Activated CD8-positive, alpha-beta memory T cell treated with anti-CD3 and anti-CD28 coated beads for 36 hours (primary cell): ENCODE measurements at regions not wholly inside any gene's neighbourhood (a gene's known extent, or its start where the extent isn't known, plus 50 kb on each side); places are given as distances from the start of the nearest gene placed in this dataset.

Source experiments
- CTCF ChIA-PET: fragments of 350-600 bp; sonication (Branson Sonifier 250); formaldehyde crosslinking; loops from one replicate; lab custom pipeline; 2021; ENCODE audit warnings: antibody characterized with exemption; lab: Charles Lee
- POLR2A ChIA-PET: fragments of 350-600 bp; sonication (Branson Sonifier 250); formaldehyde crosslinking; loops from one replicate; lab custom pipeline; 2021; ENCODE audit warnings: antibody characterized with exemption; lab: Charles Lee

- POLR2A ChIA-PET, result no interaction called here
- CTCF ChIA-PET, result no interaction called here
These were observed 64.5 kb downstream of the CAVIN2 start for GRCh38 chr2:191782351-191782750.

DNA sequence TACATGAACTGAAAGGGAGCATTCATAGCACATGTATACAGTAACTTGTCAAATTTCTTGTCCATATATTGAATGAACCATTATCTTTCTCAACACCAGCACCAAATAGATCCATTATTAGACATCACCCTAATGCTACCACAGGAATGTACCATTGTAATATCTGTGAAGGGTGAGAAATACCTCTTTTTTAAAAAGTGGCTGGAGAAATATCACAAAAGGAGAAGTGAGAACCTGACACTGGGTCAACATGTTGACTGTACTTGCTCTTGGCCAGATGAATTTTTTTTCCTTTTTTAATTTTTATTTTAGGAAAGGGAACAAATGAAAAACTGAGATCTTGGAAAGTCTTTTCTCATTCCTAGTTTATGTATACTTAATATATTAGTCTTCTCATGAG lies 63.5 kb downstream of the CAVIN2 start:
- ChIA-PET POLR2A (no interaction called here), CTCF (no interaction called here)
